ENCODE measurements at regions not wholly inside any gene's neighbourhood (a gene's known extent, or its start where the extent isn't known, plus 50 kb on each side); places are given as distances from the start of the nearest gene placed in this dataset.
A peak's percentile ranks its signal among the peaks of the same experiment; 100 is the strongest.

DNA sequence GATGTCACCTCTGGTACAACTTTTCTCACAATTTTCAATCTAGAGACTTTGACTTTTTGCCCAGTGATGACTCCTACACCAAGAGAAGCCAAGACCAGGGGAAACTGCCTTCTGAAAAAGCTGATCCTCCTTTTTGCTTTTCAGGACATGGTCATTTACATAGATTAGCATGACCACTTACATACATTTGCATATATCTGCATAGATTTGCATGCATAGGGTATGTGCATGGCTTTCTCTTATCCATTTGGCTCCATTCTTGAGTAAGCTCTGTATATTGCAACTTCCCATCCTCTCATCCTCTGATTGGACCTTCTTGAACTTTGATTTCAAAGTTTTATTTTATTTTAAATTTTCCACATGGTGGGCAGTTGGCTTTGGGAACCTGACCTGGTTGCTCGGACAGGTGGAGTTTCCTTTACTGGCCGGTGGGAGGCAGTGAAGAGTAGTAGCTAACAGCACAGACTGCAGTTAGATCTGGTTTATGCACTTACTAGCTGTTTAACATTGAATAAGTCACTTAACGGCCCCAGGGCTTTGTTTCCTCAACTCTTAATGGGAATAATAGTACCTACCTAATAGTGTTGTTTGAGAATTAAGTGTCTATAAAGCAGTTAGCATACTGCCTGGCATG lies 92.9 kb downstream of the GPR139 start:
- no peak for TF ChIP-seq CTCF (IDR thresholded peaks at IDR 0.05; ENCODE audit: control extremely low read depth, extremely low read depth)
- 9 to 10% methylated on average over 3 of the region's 3 CpGs for WGBS, 2 donors
- peaks cover 0 to 3% (median 0%) of the 10 kb centered on the region in 5 donors for H3K4me1 ChIP-seq (ENCODE audit: control insufficient read depth in 5 of 5, insufficient read depth in 5 of 5, low read length in 5 of 5)

DNA sequence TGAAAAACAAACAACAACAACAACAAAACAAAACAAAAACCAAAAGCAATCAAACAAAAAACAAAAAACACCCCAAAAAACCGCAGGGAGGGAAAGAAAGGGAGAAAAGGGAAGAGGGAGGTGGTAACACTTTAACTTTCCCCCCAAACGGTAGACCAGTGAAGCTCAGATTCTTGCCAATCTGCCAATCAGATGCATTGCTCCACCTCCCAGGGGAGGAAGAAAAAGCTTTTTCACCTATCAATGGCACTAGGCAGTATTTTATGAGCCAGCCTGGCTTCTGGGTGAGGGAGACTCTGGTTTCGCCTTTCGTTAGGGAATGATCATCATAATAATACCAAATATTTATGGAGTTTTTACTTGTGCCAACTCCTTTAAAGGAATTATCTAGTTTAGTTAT lies 94.1 kb downstream of the GPR139 start:
- Histone ChIP-seq H3K27ac (ENCODE audit: low read depth in 1 of 2, low read length in 1 of 2) (no peak overlapping the region), H3K27me3 (ENCODE audit: control insufficient read depth in 3 of 3, insufficient read depth in 3 of 3, low read length in 2 of 3) (no peaks in the 10 kb centered on the region), H3K9me3 (ENCODE audit: control insufficient read depth in 4 of 4, insufficient read depth in 3 of 4, low read length in 3 of 4) (no peaks in the 10 kb centered on the region), H3K4me1 (ENCODE audit: control insufficient read depth in 5 of 5, insufficient read depth in 5 of 5, low read length in 5 of 5) (peaks cover 0 to 3% (median 0%) of the 10 kb centered on the region in 5 donors), H3K4me3 (no peak overlapping the region), H3K36me3 (ENCODE audit: control insufficient read depth in 4 of 4, insufficient read depth in 4 of 4, low read length in 4 of 4) (no peaks in the 10 kb centered on the region), H3K9ac (ENCODE audit: insufficient read depth in 1 of 2, low read length in 2 of 2) (no peak overlapping the region)
- 19% methylated on average over 4 of the region's 4 CpGs for WGBS, 2 donors
- TF ChIP-seq CTCF (IDR thresholded peaks at IDR 0.05; ENCODE audit: control extremely low read depth, extremely low read depth), result no peak
- ATAC-seq (ENCODE audit: insufficient read depth, low FRiP score) (no peak), DNase-seq (no peak)

More for the DNA sequence above, 92.9 kb downstream of the GPR139 start:
- Histone ChIP-seq H3K9me3 (ENCODE audit: control insufficient read depth in 4 of 4, insufficient read depth in 3 of 4, low read length in 3 of 4) (no peaks in the 10 kb centered on the region), H3K9ac (ENCODE audit: insufficient read depth in 1 of 2, low read length in 2 of 2) (no peak overlapping the region), H3K27ac (ENCODE audit: low read depth in 1 of 2, low read length in 1 of 2) (no peak overlapping the region), H3K4me3 (no peak overlapping the region), H3K27me3 (ENCODE audit: control insufficient read depth in 3 of 3, insufficient read depth in 3 of 3, low read length in 2 of 3) (no peaks in the 10 kb centered on the region), H3K36me3 (ENCODE audit: control insufficient read depth in 4 of 4, insufficient read depth in 4 of 4, low read length in 4 of 4) (no peaks in the 10 kb centered on the region)
- peak in 1 of 3 donors; percentile 2 for DNase-seq
- no peak for ATAC-seq (ENCODE audit: insufficient read depth, low FRiP score)

- Histone ChIP-seq H3K4me1 (ENCODE audit: control insufficient read depth in 5 of 5, insufficient read depth in 5 of 5, low read length in 5 of 5) (peaks cover 0 to 3% (median 0%) of the 10 kb centered on the region in 5 donors), H3K4me3 (no peak overlapping the region), H3K27me3 (ENCODE audit: control insufficient read depth in 3 of 3, insufficient read depth in 3 of 3, low read length in 2 of 3) (no peaks in the 10 kb centered on the region), H3K9ac (ENCODE audit: insufficient read depth in 1 of 2, low read length in 2 of 2) (no peak overlapping the region), H3K9me3 (ENCODE audit: control insufficient read depth in 4 of 4, insufficient read depth in 3 of 4, low read length in 3 of 4) (peaks cover 0 to 3% (median 0%) of the 10 kb centered on the region in 4 donors), H3K36me3 (ENCODE audit: control insufficient read depth in 4 of 4, insufficient read depth in 4 of 4, low read length in 4 of 4) (no peaks in the 10 kb centered on the region), H3K27ac (ENCODE audit: low read depth in 1 of 2, low read length in 1 of 2) (no peak overlapping the region)
- 49 to 57% methylated on average over 4 of the region's 4 CpGs for WGBS, 2 donors
- ATAC-seq (ENCODE audit: insufficient read depth, low FRiP score) (no peak), DNase-seq (no peak)
- TF ChIP-seq CTCF (IDR thresholded peaks at IDR 0.05; ENCODE audit: control extremely low read depth, extremely low read depth), result no peak
These were observed 90.0 kb upstream of the GPRC5B start for GRCh38 chr16:19974607-19975006.

DNA sequence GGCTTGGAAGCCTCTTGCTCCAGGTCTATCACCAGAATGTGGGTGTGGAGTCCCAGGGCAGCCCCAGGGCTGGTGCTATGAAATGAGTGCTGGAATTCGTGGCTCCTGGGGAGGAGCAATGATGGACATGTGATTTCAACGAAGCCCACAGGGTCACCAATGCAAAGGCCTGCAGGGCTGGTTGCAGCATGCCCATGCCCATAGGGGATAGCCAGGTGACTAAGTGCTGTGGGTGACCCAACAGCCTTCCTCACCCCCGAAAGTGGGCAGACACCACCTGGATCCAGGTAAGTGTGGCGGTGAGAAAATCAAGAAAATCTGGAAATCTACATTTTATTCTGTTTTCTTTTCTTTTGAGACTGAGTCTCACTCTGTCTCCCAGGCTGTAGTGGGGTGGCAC lies 87.5 kb upstream of the GPRC5B start:
- TF ChIP-seq CTCF (IDR thresholded peaks at IDR 0.05; ENCODE audit: control extremely low read depth, extremely low read depth), result no peak
- Histone ChIP-seq H3K4me3 (no peak overlapping the region), H3K9me3 (ENCODE audit: control insufficient read depth in 4 of 4, insufficient read depth in 3 of 4, low read length in 3 of 4) (peaks cover 0 to 9% (median 1%) of the 10 kb centered on the region in 4 donors), H3K27me3 (ENCODE audit: control insufficient read depth in 3 of 3, insufficient read depth in 3 of 3, low read length in 2 of 3) (no peaks in the 10 kb centered on the region), H3K36me3 (ENCODE audit: control insufficient read depth in 4 of 4, insufficient read depth in 4 of 4, low read length in 4 of 4) (no peaks in the 10 kb centered on the region), H3K9ac (ENCODE audit: insufficient read depth in 1 of 2, low read length in 2 of 2) (no peak overlapping the region), H3K4me1 (ENCODE audit: control insufficient read depth in 5 of 5, insufficient read depth in 5 of 5, low read length in 5 of 5) (no peaks in the 10 kb centered on the region), H3K27ac (ENCODE audit: low read depth in 1 of 2, low read length in 1 of 2) (no peak overlapping the region)
- DNase-seq (no peak), ATAC-seq (ENCODE audit: insufficient read depth, low FRiP score) (no peak)
- WGBS, 2 donors, result 72 to 78% methylated on average over 4 of the region's 4 CpGs
